ENCODE measurements at regions not wholly inside any gene's neighbourhood (a gene's known extent, or its start where the extent isn't known, plus 50 kb on each side); places are given as distances from the start of the nearest gene placed in this dataset.

DNA sequence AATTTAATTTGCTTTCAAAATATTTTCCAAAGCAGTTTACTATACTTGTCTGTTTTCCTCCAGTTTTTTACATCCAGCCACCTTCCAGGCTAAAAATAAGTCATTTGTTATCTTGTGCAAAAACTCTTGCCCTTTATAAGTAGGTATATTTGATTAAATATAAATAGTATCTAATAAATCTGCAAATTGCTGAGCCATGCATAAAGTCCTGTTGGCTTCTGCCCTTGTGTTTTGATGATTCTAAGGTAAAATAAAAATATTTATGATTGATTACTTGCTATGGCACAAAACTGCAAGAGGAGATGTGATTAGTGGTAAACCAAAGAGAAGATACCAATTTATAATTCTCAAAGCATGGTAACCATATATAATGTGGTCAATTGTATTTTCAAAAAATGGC is 1026.7 kb downstream of the EPHA3 start:
- no peak overlapping the region for H3K4me3 Mint-ChIP-seq (ENCODE audit: unreplicated experiment)
- TF ChIP-seq, protein P1, sequence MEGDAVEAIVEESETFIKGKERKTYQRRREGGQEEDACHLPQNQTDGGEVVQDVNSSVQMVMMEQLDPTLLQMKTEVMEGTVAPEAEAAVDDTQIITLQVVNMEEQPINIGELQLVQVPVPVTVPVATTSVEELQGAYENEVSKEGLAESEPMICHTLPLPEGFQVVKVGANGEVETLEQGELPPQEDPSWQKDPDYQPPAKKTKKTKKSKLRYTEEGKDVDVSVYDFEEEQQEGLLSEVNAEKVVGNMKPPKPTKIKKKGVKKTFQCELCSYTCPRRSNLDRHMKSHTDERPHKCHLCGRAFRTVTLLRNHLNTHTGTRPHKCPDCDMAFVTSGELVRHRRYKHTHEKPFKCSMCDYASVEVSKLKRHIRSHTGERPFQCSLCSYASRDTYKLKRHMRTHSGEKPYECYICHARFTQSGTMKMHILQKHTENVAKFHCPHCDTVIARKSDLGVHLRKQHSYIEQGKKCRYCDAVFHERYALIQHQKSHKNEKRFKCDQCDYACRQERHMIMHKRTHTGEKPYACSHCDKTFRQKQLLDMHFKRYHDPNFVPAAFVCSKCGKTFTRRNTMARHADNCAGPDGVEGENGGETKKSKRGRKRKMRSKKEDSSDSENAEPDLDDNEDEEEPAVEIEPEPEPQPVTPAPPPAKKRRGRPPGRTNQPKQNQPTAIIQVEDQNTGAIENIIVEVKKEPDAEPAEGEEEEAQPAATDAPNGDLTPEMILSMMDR (IDR thresholded peaks at IDR 0.05), result no peak
- no peak overlapping the region for H3K27ac Mint-ChIP-seq (ENCODE audit: unreplicated experiment)
- H3K4me1 Mint-ChIP-seq (ENCODE audit: unreplicated experiment), result no peaks in the 10 kb centered on the region
- no peak for DNase-seq (ENCODE audit: extremely low spot score, unreplicated experiment)
- peaks cover 18% of the 10 kb centered on the region for H3K27me3 Mint-ChIP-seq (ENCODE audit: unreplicated experiment)
- no peaks in the 10 kb centered on the region for H3K36me3 Mint-ChIP-seq (ENCODE audit: unreplicated experiment)
- H3K9me3 Mint-ChIP-seq (ENCODE audit: unreplicated experiment), result no peaks in the 10 kb centered on the region

DNA sequence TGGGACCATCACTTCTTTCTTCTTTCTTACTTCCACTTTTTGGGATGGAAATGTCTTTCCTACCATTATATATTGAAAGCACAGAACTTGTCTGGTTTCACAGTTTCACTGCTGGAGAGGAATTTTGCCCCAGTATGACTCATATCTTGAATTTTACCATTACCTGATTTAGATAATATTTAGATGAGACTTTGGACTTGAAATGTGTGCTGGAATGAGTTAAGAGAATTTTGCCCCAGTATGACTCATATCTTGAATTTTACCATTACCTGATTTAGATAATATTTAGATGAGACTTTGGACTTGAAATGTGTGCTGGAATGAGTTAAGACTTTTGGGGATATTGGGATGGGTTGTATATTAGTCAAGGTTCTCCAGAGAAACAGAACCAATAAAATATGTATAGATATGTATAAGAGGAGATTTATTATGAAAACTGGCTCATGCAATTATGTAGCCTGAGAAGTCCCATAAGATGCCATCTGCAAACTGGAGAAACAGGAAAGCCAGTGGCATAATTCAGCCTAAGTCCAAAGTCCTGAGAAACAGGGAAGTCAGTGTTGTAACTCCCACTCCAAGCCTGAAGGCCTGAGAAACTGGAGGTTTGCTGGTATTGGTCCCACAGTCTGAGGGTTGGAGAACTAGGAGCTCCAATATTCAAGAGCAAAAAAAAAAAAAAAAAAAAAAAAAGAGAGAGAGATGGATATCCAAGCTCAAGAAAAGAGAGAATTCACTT is 1029.2 kb downstream of the EPHA3 start:
- Mint-ChIP-seq H3K27me3 (ENCODE audit: unreplicated experiment) (peaks cover 18% of the 10 kb centered on the region), H3K9me3 (ENCODE audit: unreplicated experiment) (no peaks in the 10 kb centered on the region), H3K4me3 (ENCODE audit: unreplicated experiment) (no peak overlapping the region), H3K36me3 (ENCODE audit: unreplicated experiment) (no peaks in the 10 kb centered on the region), H3K4me1 (ENCODE audit: unreplicated experiment) (no peaks in the 10 kb centered on the region), H3K27ac (ENCODE audit: unreplicated experiment) (no peak overlapping the region)
- DNase-seq (ENCODE audit: extremely low spot score, unreplicated experiment), result no peak
- TF ChIP-seq, protein P1 (IDR thresholded peaks at IDR 0.05), result no peak

DNA sequence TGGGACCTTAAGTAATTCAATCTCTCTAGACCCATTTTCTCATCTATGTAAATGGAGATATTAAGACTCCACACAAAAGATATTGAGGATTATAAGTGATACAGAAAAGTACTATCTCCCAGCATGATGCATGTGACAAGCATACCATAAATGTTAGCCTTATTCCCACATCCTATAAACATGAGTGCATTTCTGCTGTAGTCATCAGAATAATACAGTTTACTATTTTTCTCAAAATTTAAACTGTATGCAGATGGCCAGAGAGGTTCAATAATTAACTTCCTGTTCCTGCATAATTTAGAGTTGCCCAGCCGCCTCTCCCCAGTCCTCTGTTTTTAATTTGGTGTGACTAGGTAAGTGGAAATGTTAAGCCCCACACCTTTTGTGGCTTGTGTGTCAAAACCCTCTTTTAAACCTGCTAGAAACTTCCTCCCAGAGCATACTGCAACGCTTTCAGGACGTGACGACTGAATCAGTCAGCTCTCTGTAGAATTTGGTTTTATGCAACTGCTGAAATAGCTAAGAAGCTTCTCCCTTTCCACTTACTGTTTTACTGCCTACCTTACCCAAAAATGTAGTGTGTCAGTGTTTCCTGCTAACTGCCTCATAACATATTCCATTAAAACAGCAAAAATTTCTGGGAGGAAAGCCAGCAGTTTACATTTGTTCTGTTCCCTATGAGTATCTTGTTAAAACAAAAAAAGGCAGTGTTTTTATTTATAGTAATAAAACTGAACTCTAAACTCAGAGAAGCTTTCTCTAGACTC is 1037.9 kb downstream of the EPHA3 start:
- Mint-ChIP-seq H3K36me3 (ENCODE audit: unreplicated experiment) (no peaks in the 10 kb centered on the region), H3K4me3 (ENCODE audit: unreplicated experiment) (no peak overlapping the region), H3K4me1 (ENCODE audit: unreplicated experiment) (no peaks in the 10 kb centered on the region), H3K27ac (ENCODE audit: unreplicated experiment) (no peak overlapping the region), H3K27me3 (ENCODE audit: unreplicated experiment) (peaks cover 4% of the 10 kb centered on the region), H3K9me3 (ENCODE audit: unreplicated experiment) (no peaks in the 10 kb centered on the region)
- TF ChIP-seq, protein P1 (IDR thresholded peaks at IDR 0.05), result no peak
- DNase-seq (ENCODE audit: extremely low spot score, unreplicated experiment), result no peak

DNA sequence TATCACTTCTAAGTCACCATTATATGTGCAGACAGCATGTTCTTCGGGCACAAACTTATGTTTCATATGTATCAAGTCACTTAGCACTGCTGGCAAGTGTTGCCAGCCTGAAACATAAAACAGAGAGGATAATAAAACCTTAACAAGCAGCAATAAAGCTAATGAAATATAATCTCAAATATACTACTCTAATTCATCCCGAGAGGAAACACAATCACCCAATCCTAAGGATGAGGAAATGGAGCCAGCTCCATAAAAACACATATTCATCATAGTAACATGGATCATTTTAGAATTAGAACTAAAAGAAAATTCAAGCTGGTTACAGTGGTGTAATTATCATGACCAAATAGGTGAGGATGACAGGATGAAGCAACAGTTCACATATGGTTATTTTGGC is 1072.7 kb downstream of the EPHA3 start:
- no peaks in the 10 kb centered on the region for H3K36me3 Mint-ChIP-seq (ENCODE audit: unreplicated experiment)
- no peaks in the 10 kb centered on the region for H3K9me3 Mint-ChIP-seq (ENCODE audit: unreplicated experiment)
- peaks cover 15% of the 10 kb centered on the region for H3K27me3 Mint-ChIP-seq (ENCODE audit: unreplicated experiment)
- DNase-seq (ENCODE audit: extremely low spot score, unreplicated experiment), result no peak
- no peak overlapping the region for H3K4me3 Mint-ChIP-seq (ENCODE audit: unreplicated experiment)
- H3K27ac Mint-ChIP-seq (ENCODE audit: unreplicated experiment), result no peak overlapping the region
- TF ChIP-seq, protein P1 (IDR thresholded peaks at IDR 0.05), result no peak
- H3K4me1 Mint-ChIP-seq (ENCODE audit: unreplicated experiment), result peaks cover 5% of the 10 kb centered on the region

DNA sequence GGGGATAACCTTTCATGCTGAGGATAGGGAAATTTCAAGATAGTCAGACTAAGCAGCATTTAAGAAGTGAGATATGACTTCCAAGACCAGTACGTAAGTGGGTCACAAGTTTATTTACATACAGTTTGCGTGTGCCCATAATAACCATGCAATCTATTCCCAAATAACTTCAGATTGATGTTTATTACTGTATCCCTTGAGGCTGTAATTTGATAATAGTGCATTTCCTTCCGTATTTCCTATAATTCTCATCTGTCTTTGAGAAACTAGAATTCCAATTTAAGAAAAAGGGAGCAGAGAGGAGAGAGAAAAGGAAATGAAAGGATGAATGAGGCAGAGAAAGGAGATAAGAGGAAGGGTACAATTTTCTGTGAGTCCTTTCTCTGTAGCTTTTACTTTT is 1073.1 kb downstream of the EPHA3 start:
- no peak overlapping the region for H3K4me3 Mint-ChIP-seq (ENCODE audit: unreplicated experiment)
- H3K27ac Mint-ChIP-seq (ENCODE audit: unreplicated experiment), result no peak overlapping the region
- H3K36me3 Mint-ChIP-seq (ENCODE audit: unreplicated experiment), result no peaks in the 10 kb centered on the region
- no peak for DNase-seq (ENCODE audit: extremely low spot score, unreplicated experiment)
- no peaks in the 10 kb centered on the region for H3K9me3 Mint-ChIP-seq (ENCODE audit: unreplicated experiment)
- peaks cover 15% of the 10 kb centered on the region for H3K27me3 Mint-ChIP-seq (ENCODE audit: unreplicated experiment)
- H3K4me1 Mint-ChIP-seq (ENCODE audit: unreplicated experiment), result peaks cover 5% of the 10 kb centered on the region
- TF ChIP-seq, protein P1 (IDR thresholded peaks at IDR 0.05), result no peak
